ENCODE measurements at regions not wholly inside any gene's neighbourhood (a gene's known extent, or its start where the extent isn't known, plus 50 kb on each side); places are given as distances from the start of the nearest gene placed in this dataset.

DNA sequence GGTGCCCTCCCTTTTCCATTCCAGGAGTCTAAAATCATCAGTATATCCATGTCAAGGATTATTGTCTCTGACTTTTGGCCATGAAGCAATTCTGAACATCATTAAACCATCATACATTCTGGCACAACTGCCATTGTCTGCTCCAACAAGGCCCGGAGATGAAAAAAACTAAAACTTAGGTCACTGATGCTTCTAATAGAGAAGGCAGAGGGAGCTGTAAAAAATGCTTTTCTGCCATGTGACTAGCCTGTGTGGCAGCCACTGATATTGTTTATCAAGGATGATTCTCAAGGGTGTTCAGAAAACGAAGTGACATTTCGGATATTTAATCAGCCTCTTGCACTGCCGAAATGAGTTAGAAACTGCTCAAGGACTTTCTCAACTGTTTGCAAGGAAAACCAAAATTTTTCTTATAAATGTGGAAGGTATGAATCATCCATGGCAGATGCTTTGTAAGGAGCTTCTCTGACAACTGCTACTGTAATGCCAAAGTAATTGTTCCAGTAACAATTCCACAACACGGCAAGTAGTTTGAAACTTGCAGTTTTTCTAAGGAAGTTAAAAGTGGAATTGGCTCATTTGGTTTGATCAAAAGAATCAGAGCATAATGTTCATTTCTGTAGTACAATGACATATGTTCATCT, 1076.5 kb upstream of the FLRT2 start:
- Histone ChIP-seq H3K27me3 (ENCODE audit: insufficient read depth) (no peaks in the 10 kb centered on the region), H3K27ac (ENCODE audit: low read depth) (no peak overlapping the region), H3K79me2 (replicated peaks; ENCODE audit: insufficient read depth) (no peaks in the 10 kb centered on the region), H3K4me1 (ENCODE audit: insufficient read depth) (no peaks in the 10 kb centered on the region), H2AFZ (no peak overlapping the region; the same call in 1 of the 2 replicates), H4K20me1 (replicated peaks; ENCODE audit: insufficient read depth) (no peaks in the 10 kb centered on the region), H3K4me3 (no peak overlapping the region), H3K36me3 (ENCODE audit: insufficient read depth) (no peaks in the 10 kb centered on the region), H3K9me2 (ENCODE audit: insufficient read depth) (no peaks in the 10 kb centered on the region), H3K4me2 (no peak overlapping the region), H3F3A (replicated peaks; ENCODE audit: low read depth) (no peaks in the 10 kb centered on the region)
- no peak for TF ChIP-seq EZH2phosphoT487 (IDR thresholded peaks at IDR 0.05; ENCODE audit: unreplicated experiment)
- TF ChIP-seq STAT1 (IDR thresholded peaks at IDR 0.05; ENCODE audit: unreplicated experiment) = no peak
- no peak for TF ChIP-seq ZNF114 (CRISPR knock-in tag; IDR thresholded peaks at IDR 0.05)
- no peak for TF ChIP-seq POLR2AphosphoS5 (IDR thresholded peaks at IDR 0.05; ENCODE audit: low read depth)
- no peak for TF ChIP-seq CTCF (conservative IDR thresholded peaks at IDR 0.05; ENCODE audit: low read depth in 2 of 2)
- TF ChIP-seq ZNF462 (CRISPR knock-in tag; IDR thresholded peaks at IDR 0.05) = no peak
- TF ChIP-seq EZH2 (IDR thresholded peaks at IDR 0.05; ENCODE audit: low read depth, unreplicated experiment) = no peak
- TF ChIP-seq JUNB (IDR thresholded peaks at IDR 0.05; ENCODE audit: unreplicated experiment) = no peak
- Mint-ChIP-seq H3K9me3 (no peaks in the 10 kb centered on the region), H3K36me3 (ENCODE audit: low read depth) (no peaks in the 10 kb centered on the region), H3K4me3 (no peak overlapping the region), H3K27ac (no peak overlapping the region), H3K4me1 (no peaks in the 10 kb centered on the region), H3K27me3 (ENCODE audit: insufficient read depth, low read depth, poor library complexity) (no peaks in the 10 kb centered on the region)
- ATAC-seq = no peak
- DNase-seq (ENCODE audit: low spot score) = no peak

All from GM23338 (cell line).